ENCODE measurements at regions not wholly inside any gene's neighbourhood (a gene's known extent, or its start where the extent isn't known, plus 50 kb on each side); places are given as distances from the start of the nearest gene placed in this dataset.
A peak's percentile ranks its signal among the peaks of the same experiment; 100 is the strongest.
"Not testable (repeated sequence)": the region's sequence is repeated elsewhere in the genome, so short reads cannot be mapped to it uniquely, and the experiment has no call there.

DNA sequence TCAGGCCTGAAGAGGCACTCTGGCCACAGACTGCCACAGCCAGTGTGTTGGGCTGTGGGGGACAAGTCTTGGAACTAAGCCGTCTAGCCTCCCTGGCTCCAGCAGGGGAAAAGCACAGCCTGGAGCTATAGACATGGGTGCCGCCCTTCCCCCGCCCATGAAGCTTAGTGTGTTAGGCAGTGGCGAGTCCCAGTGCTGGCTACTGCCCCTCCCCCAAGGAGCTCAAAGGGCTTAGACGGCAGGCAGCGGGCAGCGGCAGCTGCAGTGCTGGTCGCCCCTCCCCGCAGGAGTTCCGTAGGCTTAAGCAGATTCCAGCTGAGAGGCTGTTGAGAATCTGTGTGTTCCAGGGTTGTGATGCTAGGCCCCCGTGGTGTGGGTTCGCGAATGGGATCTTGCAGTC is 135.8 kb upstream of the RORA start:
- FAIRE-seq = peak; percentile 56
- no peak for DNase-seq (ENCODE audit: low spot score)

GRCh38 chr15:61362912-61363311 is 133.8 kb upstream of the RORA start:
- not testable (repeated sequence) for FAIRE-seq

DNA sequence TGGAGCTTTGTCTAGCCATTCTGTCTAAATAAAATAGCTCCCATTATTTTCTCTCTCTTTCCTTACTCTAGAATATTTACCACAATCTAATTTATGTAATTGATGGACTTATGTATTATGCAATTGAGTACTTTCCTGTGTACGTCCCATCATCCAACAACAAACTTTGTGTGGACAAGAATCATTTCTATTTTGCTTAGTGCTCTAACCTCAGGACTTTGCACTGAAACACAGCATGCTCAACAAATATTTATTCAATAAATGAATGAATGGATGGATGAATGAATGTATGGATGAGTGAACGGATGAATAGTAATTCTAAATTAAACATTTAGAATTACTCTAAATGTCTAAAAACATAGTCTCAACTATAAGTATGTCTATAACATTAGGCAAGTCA is 115.2 kb upstream of the RORA start:
- no peak for FAIRE-seq

More at GRCh38 chr15:61362912-61363311, 133.8 kb upstream of the RORA start:
- DNase-seq (ENCODE audit: low spot score) = not testable (repeated sequence)

DNA sequence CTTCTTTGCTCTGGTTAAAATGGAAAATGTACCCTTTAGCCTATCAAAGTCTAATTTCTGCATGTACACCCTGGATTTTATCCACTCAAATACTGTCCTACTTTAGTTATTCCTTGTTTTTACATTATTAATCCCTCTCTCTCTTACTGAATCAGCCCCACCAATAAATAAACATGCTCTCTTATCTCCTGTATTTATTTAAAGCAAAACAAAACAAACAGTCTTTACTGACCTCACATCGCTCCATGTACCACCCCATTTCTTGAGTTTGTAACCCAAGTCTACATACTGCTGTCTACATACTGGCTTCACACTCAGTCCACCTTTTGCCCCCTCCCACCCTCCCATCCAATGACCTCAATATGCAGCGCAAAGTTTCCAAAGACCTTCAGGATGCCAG is 113.3 kb upstream of the RORA start:
- DNase-seq (ENCODE audit: low spot score) (no peak), FAIRE-seq (no peak)

More for the DNA sequence above, 115.2 kb upstream of the RORA start:
- no peak for DNase-seq (ENCODE audit: low spot score)

- FAIRE-seq = no peak
- no peak for DNase-seq (ENCODE audit: low spot score)
Observed at GRCh38 chr15:61339516-61339915, 110.4 kb upstream of the RORA start.

GRCh38 chr15:61337541-61337940 is 108.4 kb upstream of the RORA start:
- DNase-seq (ENCODE audit: low spot score) (no peak), FAIRE-seq (no peak)

DNA sequence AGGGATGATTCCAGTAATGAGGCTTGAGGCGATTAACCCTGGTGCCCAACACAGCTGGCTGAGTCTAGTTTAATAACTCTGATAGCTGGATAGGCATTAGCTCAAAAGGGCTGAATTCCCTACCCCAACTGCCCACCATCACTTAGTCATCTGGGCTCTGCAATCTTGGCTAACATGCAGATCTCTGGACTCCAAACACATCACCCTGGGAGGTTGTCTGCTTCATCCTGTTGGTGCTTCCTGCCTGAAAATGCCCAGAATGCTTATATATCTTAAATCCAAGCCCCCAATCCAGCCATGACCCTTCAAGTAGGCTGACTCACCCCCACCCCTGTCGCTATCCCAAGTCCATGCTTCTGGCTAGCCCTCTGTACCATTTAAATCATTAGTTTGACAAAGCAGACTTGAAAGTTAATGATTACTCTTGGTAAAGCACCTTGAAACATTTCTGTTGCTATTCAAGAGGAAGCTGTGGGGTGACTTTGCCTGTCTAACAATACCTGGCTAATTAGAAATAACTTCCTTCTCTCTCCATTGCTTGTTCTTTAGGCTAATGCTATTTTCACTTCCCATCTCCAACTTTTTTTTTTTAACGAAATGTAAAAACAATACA is 107.0 kb upstream of the RORA start:
- FAIRE-seq (no peak), DNase-seq (ENCODE audit: low spot score) (no peak)

DNA sequence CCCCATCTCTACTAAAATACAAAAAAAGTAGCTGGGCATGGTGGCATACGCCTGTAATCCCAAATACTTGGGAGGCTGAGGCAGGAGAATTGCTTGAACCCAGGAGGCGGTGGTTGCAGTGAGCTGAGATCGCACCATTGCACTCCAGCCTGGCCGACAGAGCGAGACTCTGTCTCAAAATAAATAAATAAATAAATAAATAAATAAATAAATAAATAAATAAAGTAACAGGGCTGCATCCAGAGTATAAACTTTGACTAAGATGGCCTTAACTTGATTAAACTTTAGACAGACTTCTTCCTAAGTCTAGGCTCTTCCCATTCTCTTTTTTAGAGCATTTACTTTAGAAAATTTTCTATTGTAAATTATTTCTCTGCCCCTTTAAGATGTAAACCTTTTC is 105.6 kb upstream of the RORA start:
- not testable (repeated sequence) for DNase-seq (ENCODE audit: low spot score); FAIRE-seq

GRCh38 chr15:61331019-61331418 is 101.9 kb upstream of the RORA start:
- no peak for DNase-seq (ENCODE audit: low spot score)
- FAIRE-seq = no peak

DNA sequence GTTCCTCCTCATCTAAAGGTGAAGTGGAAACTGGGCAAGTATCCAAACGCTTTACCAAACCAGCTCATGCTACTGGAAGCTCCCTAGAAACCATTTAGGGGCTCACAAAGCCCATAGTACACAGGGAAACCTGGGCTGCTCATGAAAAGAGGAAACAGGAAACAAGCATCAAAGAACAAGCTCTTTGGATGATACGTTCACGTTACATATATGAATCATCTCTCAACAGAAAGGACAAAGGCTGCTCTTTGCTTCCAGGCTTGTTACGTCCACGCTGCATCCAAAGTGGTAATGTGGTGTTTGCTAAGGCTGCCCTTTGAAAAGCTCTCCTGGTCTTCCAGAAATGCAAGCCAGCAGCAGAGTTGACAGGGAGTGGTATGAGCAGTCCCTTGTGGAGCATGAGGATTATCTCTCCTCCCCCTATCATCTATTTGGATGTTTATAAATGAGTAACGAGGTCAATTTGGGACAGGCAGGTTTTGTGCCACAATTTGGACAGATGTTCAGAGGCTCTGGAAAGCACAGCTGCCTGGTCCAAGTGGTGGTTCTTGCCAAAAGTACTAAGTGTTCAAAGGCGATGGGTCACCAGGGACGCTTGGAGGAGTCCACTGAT is 98.0 kb upstream of the RORA start:
- FAIRE-seq (no peak), DNase-seq (ENCODE audit: low spot score) (peak; percentile 22)

DNA sequence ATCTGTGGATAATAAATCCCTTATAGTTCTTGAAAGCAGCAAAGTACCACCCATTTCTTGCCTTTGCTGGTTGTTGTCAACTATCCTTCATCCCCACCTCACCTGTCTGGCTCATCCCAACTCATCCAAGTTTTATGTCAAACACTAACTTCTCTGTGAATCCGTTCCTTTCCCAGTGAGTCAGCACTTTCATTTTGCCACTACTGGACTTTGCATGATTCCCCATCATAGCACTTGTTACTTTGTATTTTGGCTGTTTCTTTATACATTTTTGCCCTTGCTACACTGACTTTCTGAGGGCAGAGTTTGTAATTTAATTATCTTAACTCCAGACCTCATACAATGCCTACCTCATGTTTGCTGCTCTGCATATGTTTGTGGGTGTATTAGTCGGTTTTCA is 90.8 kb upstream of the RORA start:
- FAIRE-seq = no peak
- no peak for DNase-seq (ENCODE audit: low spot score)

DNA sequence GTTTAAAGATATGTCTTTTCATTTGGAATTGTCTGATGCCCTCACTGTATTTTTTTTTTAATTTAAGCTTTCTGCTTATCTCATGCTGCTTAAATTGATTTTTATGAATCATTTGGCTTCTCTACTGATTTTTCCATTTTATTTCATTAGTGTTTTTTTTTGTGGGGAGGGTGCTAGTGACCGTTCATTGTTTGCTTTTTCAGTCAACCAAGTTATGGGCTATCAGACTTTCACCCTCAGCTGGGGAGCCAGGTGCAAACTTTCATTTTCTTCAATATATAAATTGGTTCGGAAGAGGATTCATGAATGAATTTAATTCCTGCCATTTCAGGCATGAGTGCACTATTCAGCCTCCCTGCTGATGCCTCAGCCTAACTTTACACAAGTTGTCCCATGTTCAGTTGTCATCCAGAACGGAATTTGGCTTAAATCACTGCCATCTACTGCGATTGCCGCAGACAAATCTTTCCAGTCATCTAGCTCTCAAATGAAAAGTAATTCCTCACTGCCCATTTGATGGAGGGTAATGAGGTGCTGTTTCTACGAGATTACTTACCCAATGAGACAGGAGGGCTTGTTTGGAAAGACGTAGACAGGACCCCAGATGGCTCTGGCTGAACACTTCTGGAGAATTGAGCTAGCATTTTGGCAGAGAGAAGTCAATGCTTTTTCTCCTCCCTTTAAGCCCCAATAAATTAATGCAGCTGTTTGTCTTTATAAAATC is 89.9 kb upstream of the RORA start:
- no peak for FAIRE-seq
- DNase-seq (ENCODE audit: low spot score) = no peak

- FAIRE-seq (peak; percentile 82), DNase-seq (ENCODE audit: low spot score) (no peak)
Observed at GRCh38 chr15:61318301-61318700, 89.2 kb upstream of the RORA start.

DNA sequence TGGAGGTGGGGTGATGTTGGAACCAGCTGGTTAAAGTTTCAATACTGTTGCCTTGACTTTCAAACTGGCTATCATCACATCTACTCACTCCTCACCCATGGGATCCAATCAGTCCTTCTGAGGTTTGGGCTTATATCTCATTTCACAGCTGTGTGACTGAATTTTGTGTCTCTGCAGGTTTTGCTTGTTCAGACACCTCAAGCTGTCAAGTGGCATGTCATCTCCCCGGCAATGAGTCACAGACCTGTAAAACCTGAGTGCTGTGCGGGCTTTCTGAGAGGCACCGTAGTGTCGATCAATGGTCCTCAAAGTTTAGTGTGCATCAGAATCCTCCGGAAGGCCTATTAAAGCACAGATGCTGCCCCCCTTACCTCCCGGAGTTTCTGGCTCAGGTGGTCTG is 86.4 kb upstream of the RORA start:
- FAIRE-seq = peak; percentile 74
- no peak for DNase-seq (ENCODE audit: low spot score)

GRCh38 chr15:61314427-61314826 is 85.3 kb upstream of the RORA start:
- no peak for DNase-seq (ENCODE audit: low spot score)
- no peak for FAIRE-seq

DNA sequence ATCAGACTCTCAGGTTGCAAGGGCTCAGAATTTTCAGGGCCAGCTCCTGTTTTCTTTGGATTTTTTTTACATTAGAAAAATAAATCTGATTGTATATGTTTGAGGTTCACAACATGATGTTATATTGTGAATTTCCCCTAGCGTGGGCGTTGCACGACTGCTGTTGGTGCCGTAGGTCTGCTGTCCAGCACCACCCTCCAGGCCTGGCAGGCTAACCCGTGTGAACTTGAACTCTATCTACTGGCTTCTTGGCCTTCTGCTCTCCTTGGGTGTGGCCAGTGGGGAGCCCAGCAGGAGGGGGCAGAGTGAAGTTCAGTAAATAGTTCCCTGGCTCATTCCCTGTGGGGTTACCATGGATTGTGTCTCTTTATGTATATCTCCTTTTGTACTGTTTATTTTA is 80.5 kb upstream of the RORA start:
- no peak for FAIRE-seq
- no peak for DNase-seq (ENCODE audit: low spot score)

DNA sequence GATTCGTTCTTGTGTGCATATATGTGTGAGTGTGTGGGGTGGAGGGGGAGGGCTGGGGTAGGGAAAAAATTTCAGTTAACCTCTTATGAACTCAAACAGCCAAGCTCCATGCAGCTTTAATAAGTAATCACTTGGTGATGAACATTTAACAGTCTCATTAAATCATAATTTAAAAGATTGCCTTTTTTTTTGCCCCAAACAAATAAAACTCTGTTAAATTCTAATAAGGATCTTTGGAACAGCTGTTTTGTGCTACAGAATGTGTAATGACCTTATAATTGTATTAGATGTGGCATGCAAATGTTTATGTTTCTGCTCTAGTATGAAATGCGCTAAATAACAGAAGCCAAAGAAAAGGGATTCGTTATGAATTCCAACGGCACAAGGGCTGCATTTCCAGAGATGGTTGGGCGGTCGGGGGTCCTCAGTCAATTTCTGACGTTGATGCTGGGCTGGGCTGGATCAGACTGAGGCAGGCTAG is 80.0 kb upstream of the RORA start:
- FAIRE-seq (no peak), DNase-seq (ENCODE audit: low spot score) (no peak)

GRCh38 chr15:61308437-61308836 is 79.3 kb upstream of the RORA start:
- no peak for FAIRE-seq
- no peak for DNase-seq (ENCODE audit: low spot score)

DNA sequence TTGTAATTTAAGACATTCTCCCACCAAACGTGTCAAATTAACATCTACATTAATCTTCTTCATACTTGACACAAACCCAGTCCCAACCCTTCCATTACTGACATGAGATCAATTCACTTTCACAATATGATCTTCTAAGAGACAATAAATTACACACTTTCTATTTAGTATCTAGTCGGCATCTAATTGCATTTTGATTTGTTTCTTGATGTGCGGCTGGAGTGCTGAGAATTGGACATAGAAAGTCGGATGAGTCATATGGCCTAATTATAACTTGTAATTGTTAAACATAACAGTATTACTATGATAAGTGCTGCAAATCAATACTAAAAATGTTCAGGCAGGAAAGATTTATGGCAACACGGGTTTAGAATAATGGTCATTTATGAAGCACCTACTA is 78.4 kb upstream of the RORA start:
- FAIRE-seq = no peak

GRCh38 chr15:61301701-61302100 is 72.6 kb upstream of the RORA start:
- FAIRE-seq = no peak
- DNase-seq (ENCODE audit: low spot score) = no peak

More for the DNA sequence above, 78.4 kb upstream of the RORA start:
- DNase-seq (ENCODE audit: low spot score) = no peak

GRCh38 chr15:61299075-61299763 is 70.1 kb upstream of the RORA start:
- FAIRE-seq (no peak), DNase-seq (ENCODE audit: low spot score) (no peak)

- FAIRE-seq (no peak), DNase-seq (ENCODE audit: low spot score) (no peak)
Observed at GRCh38 chr15:61295239-61295638, 66.1 kb upstream of the RORA start.
